Prostate gland (tissue), 2 donors: ENCODE measurements at regions not wholly inside any gene's neighbourhood (a gene's known extent, or its start where the extent isn't known, plus 50 kb on each side); places are given as distances from the start of the nearest gene placed in this dataset.

Experiments
- DNase-seq: peaks from one replicate; pipeline ENCODE4 v3.0.0-alpha.2; 2019; ENCODE audit warnings: low spot score
- H3K27ac ChIP-seq, 2 donors: fragments of 200-600 bp; sonication (generic); 2 replicates each; pipeline ENCODE4 v1.5.1; 2017 to 2019
- H3K27me3 ChIP-seq: fragments of 200-600 bp; sonication (generic); replicated peaks from 2 replicates; pipeline ENCODE4 v1.5.1; 2019; ENCODE audit not compliant: insufficient read depth
- H3K36me3 ChIP-seq, 2 donors: fragments of 200-600 bp; sonication (generic); 1 replicate in 1 of 2; 2 replicates in 1 of 2; pipeline versions ENCODE4 v1.5.1 to v1.8.1; 2017 to 2019
- H3K4me1 ChIP-seq: fragments of 200-600 bp; sonication (generic); replicated peaks from 2 replicates; pipeline ENCODE4 v1.5.1; 2019
- H3K4me3 ChIP-seq, 2 donors: fragments of 200-600 bp; sonication (generic); 2 replicates each; pipeline ENCODE4 v1.5.1; 2017 to 2019
- H3K9me3 ChIP-seq: fragments of 200-600 bp; sonication (generic); 2 replicates; pipeline ENCODE4 v1.5.1; 2017
- POLR2A ChIP-seq: fragments of 450-650 bp; IDR thresholded peaks from one replicate; pipeline ENCODE4 v1.6.1; 2016; ENCODE audit warnings: antibody characterized with exemption, mild to moderate bottlenecking
- POLR2AphosphoS5 ChIP-seq: sonication (generic); formaldehyde crosslinking; IDR thresholded peaks from one replicate; pipeline ENCODE4 v1.6.1; 2017; ENCODE audit warnings: antibody characterized with exemption
- WGBS: methylation state at CpG from one replicate; pipeline ENCODE4 v1.1.5; 2018; 5-methylcytosine and 5-hydroxymethylcytosine counted together
- intact Hi-C: fragments of 100-400 bp; cut with DNase I; formaldehyde crosslinking; loops from one replicate; pipeline ENCODE4 v1.14.2; 2022
- TF ChIP-seq, protein P1 (sequence below), 4 experiments: fragments of 200-600 bp in 2 of 4; fragments of 450-650 bp in 2 of 4; sonication (generic) in 2 of 4; IDR thresholded peaks; 1 replicate in 3 of 4; 2 replicates in 1 of 4; pipeline ENCODE4 v1.5.1; 2016 to 2019; ENCODE audit warnings: antibody characterized with exemption in 4 of 4, mild to moderate bottlenecking in 2 of 4, moderate library complexity in 2 of 4

DNA sequence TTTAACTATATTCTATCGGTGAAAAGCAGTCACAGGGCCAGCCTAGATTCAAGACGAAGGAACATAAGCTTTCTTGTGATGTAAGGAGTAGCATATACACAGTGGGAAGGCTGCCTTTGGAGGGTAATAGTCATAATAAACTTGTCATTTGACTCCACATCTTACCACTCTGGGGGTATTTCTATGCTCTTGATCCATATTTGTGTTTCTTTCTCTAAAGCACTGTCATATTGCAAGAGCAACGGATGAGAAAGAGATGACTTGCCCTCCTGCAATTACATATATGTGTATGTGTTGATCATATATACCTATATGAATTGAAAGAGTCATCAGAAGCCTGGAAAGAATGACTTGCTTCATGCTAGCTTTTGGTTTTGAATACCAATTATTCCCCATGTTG, 225.4 kb upstream of the HS3ST3A1 start:
- H3K36me3 ChIP-seq = no peaks in the 10 kb centered on the region
- H3K9me3 ChIP-seq = no peaks in the 10 kb centered on the region
- intact Hi-C loops = no loop called here

DNA sequence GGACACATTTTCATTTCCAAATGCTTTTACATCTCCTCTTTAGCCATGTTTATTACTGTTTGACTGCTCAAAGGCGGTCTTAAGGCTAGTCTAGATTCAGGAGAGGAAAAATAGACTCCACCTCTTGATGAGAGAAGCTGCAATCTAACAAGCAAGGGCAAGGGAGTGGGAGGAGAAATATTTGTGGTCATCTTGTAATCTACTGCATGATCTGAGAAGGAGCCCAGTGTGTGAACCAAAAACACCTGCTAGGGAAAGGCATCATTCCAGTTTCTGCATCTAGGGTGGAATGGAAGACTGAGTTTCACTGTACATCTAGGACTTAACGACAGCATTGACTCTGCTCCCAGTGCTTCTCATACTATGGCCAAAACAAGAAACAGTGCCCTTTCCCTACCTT, 232.2 kb upstream of the HS3ST3A1 start:
- intact Hi-C loops = no loop called here
- no peaks in the 10 kb centered on the region for H3K36me3 ChIP-seq
- no peaks in the 10 kb centered on the region for H3K27me3 ChIP-seq
- H3K4me1 ChIP-seq = no peaks in the 10 kb centered on the region
- no peaks in the 10 kb centered on the region for H3K9me3 ChIP-seq
- no peak overlapping the region for H3K4me3 ChIP-seq
- TF ChIP-seq, protein P1, sequence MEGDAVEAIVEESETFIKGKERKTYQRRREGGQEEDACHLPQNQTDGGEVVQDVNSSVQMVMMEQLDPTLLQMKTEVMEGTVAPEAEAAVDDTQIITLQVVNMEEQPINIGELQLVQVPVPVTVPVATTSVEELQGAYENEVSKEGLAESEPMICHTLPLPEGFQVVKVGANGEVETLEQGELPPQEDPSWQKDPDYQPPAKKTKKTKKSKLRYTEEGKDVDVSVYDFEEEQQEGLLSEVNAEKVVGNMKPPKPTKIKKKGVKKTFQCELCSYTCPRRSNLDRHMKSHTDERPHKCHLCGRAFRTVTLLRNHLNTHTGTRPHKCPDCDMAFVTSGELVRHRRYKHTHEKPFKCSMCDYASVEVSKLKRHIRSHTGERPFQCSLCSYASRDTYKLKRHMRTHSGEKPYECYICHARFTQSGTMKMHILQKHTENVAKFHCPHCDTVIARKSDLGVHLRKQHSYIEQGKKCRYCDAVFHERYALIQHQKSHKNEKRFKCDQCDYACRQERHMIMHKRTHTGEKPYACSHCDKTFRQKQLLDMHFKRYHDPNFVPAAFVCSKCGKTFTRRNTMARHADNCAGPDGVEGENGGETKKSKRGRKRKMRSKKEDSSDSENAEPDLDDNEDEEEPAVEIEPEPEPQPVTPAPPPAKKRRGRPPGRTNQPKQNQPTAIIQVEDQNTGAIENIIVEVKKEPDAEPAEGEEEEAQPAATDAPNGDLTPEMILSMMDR (IDR thresholded peaks at IDR 0.05) = no peak
- TF ChIP-seq POLR2AphosphoS5 = no peak
- TF ChIP-seq POLR2A = no peak
- H3K27ac ChIP-seq = no peak overlapping the region
- 92% methylated on average over 2 of the region's 2 CpGs for WGBS
- DNase-seq = no peak

More for the DNA sequence above, 225.4 kb upstream of the HS3ST3A1 start:
- Histone ChIP-seq H3K4me1 (no peaks in the 10 kb centered on the region), H3K27me3 (no peaks in the 10 kb centered on the region), H3K4me3 (no peak overlapping the region), H3K27ac (no peak overlapping the region)
- 97% methylated on average over 3 of the region's 3 CpGs for WGBS
- no peak for TF ChIP-seq POLR2A
- no peak for TF ChIP-seq POLR2AphosphoS5
- TF ChIP-seq, protein P1 (IDR thresholded peaks at IDR 0.05) = no peak
- no peak for DNase-seq

DNA sequence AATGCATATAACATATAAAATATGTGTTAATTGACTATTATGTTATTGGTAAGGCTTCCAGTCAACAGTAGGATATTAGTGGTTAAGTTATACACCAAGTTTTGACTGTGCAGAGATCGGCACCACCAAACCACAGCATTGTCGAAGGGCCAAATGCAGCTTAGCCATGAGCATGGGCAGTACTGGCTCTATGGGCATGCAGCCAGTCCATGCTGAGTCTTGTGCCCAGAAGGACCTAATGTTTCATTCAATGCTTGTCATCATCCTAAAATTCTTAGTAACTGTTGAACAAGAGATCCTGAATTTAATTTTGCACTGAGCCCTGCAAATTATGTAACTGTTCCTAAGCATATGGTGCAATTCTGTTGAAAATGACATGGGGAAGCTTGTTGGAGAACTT, 233.4 kb upstream of the HS3ST3A1 start:
- Histone ChIP-seq H3K27me3 (no peaks in the 10 kb centered on the region), H3K4me1 (no peaks in the 10 kb centered on the region), H3K9me3 (no peaks in the 10 kb centered on the region), H3K27ac (no peak overlapping the region), H3K4me3 (no peak overlapping the region), H3K36me3 (no peaks in the 10 kb centered on the region)
- whole genome bisulfite sequencing = 81% methylated on average over 2 of the region's 2 CpGs
- DNase-seq = no peak
- intact Hi-C loops = no loop called here
- TF ChIP-seq, protein P1 (IDR thresholded peaks at IDR 0.05) = no peak
- TF ChIP-seq POLR2A = no peak
- TF ChIP-seq POLR2AphosphoS5 = no peak

DNA sequence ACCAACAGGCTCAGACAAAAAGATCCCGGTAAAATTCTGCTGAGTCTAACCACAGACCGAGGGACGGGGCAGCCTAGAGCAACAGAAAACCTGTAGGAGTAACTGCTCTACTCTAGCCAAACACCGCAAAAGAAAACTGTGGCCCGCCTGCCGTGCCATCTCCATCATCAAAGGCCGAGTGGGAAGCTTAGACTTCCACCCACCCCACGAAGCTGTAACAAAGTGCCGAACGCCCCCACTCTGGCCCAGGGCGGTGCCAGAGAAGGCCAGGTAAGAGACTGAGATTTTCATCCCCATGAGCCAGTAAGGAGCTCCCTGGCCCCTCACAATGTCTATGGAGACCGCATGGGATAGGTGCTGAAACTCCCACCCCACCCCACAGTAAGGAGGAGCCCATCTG, 231.9 kb upstream of the COX10 start:
- 95% methylated on average over 12 of the region's 12 CpGs for WGBS
- H3K27ac ChIP-seq = no peak overlapping the region
- no peaks in the 10 kb centered on the region for H3K27me3 ChIP-seq
- no peak overlapping the region for H3K4me3 ChIP-seq
- H3K9me3 ChIP-seq = no peaks in the 10 kb centered on the region
- intact Hi-C loops = no loop called here
- DNase-seq = no peak
- no peaks in the 10 kb centered on the region for H3K36me3 ChIP-seq
- no peaks in the 10 kb centered on the region for H3K4me1 ChIP-seq
- TF ChIP-seq POLR2A (no peak), POLR2AphosphoS5 (no peak)
- TF ChIP-seq, protein P1 (IDR thresholded peaks at IDR 0.05) = no peak

DNA sequence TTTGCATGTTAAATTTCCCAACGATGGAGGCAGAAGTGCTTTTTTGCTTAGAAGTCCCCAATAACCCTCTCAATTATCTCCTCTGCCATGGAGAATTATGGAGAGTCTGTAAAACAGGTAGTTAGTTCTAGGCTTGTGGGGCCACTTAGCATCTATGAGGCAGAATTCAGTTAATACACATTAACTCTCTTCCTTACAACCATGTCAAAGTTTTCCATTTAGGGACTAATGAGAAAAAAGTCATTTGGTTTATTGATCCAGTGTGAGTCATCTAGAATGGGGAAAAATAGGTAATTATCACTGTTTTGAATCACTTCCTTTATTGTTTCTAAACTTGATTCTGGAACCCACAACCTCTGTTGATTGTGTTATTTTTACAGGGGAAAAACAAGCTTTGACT, 229.1 kb upstream of the COX10 start:
- 31% methylated on average over 1 of the region's 1 CpG for WGBS
- DNase-seq = no peak
- H3K9me3 ChIP-seq = no peaks in the 10 kb centered on the region
- TF ChIP-seq POLR2A = no peak
- TF ChIP-seq, protein P1 (IDR thresholded peaks at IDR 0.05) = no peak
- no peak for TF ChIP-seq POLR2AphosphoS5
- H3K4me1 ChIP-seq = no peaks in the 10 kb centered on the region
- no peak overlapping the region for H3K4me3 ChIP-seq
- H3K27me3 ChIP-seq = no peaks in the 10 kb centered on the region
- no peaks in the 10 kb centered on the region for H3K36me3 ChIP-seq
- intact Hi-C loops = no loop called here
- no peak overlapping the region for H3K27ac ChIP-seq
